GM12878 (cell line): ENCODE measurements at regions not wholly inside any gene's neighbourhood (a gene's known extent, or its start where the extent isn't known, plus 50 kb on each side); places are given as distances from the start of the nearest gene placed in this dataset.

Source experiments
- ATAC-seq: fragments of 200-7000 bp; cut with Tn5 transposase; 3 replicates; pipeline ENCODE4 v1.9.1; 2020; ENCODE audit warnings: mild to moderate bottlenecking, moderate library complexity
- BruUV-seq: library from RNA; stranded (reverse); fragments of 400-500 nt; replicated peaks from 2 replicates; lab custom pipeline; 2021; lab: Mats Ljungman, UMichigan
- CTCF ChIA-PET: fragments of 300-600 bp; sonication (Branson Sonifier 250); formaldehyde crosslinking; extraction: SDS; loops from one replicate; lab custom pipeline; 2021; ENCODE audit warnings: inconsistent platforms; lab: Yijun Ruan, JAX
- POLR2A ChIA-PET: fragments of 350-600 bp; formaldehyde crosslinking; extraction: SDS; loops from one replicate; lab custom pipeline; 2021; ENCODE audit warnings: inconsistent platforms; lab: Charles Lee
- RAD21 ChIA-PET: fragments of 300-600 bp; sonication (Branson Sonifier 250); formaldehyde crosslinking; loops from one replicate; lab custom pipeline; 2023; ENCODE audit warnings: antibody characterized with exemption; ENCODE audit not compliant: unreplicated experiment; lab: Charles Lee
- SMC1A ChIA-PET: fragments of 300-600 bp; sonication (Branson Sonifier 250); formaldehyde crosslinking; loops from one replicate; lab custom pipeline; 2023; ENCODE audit not compliant: unreplicated experiment, uncharacterized antibody; lab: Charles Lee
- DNase-seq: peaks from one replicate; pipeline ENCODE4 v3.0.0-alpha.2; 2011; ENCODE audit warnings: low read depth, low spot score
- FAIRE-seq: peaks from 3 replicates; lab custom pipeline; 2011; peaks lifted over from hg19 to GRCh38; lab: Jason Lieb, UNC
- H2AFZ ChIP-seq: 2 replicates; pipeline ENCODE4 v1.6.0; 2011; ENCODE audit warnings: low read depth, low read length, control low read depth; ENCODE audit not compliant: control insufficient read depth
- H3K27ac ChIP-seq: 2 replicates; pipeline ENCODE4 v1.5.1; 2011; ENCODE audit warnings: control low read depth; ENCODE audit not compliant: control insufficient read depth, insufficient read depth
- H3K27me3 ChIP-seq, 2 experiments: replicated peaks in 1 of 2; 2 replicates each; pipeline versions ENCODE4 v1.6.0 to v1.6.1; 2011; ENCODE audit warnings: low read length in 1 of 2; ENCODE audit not compliant: control insufficient read depth in 2 of 2, insufficient read depth in 2 of 2
- H3K36me3 ChIP-seq, 2 experiments: 2 replicates each; pipeline ENCODE4 v1.5.1; 2011; ENCODE audit warnings: low read length in 1 of 2; ENCODE audit not compliant: control insufficient read depth in 2 of 2, insufficient read depth in 2 of 2
- H3K4me1 ChIP-seq: 2 replicates; pipeline ENCODE4 v1.6.1; 2011; ENCODE audit warnings: mild to moderate bottlenecking, low read length, moderate library complexity, mixed read lengths; ENCODE audit not compliant: control insufficient read depth, insufficient read depth
- H3K4me2 ChIP-seq: 2 replicates; pipeline ENCODE4 v1.6.0; 2011; ENCODE audit warnings: control low read depth; ENCODE audit not compliant: control insufficient read depth, insufficient read depth
- H3K4me3 ChIP-seq: fragments of 200-600 bp; sonication (generic); 2 replicates; pipeline ENCODE4 v1.5.1; 2016
- H3K79me2 ChIP-seq: 2 replicates; pipeline ENCODE4 v1.6.0; 2011; ENCODE audit warnings: low read length; ENCODE audit not compliant: control insufficient read depth, insufficient read depth
- H3K9ac ChIP-seq: 2 replicates; pipeline ENCODE4 v1.8.0; 2011; ENCODE audit warnings: low read length, control low read depth, mixed read lengths; ENCODE audit not compliant: control insufficient read depth, insufficient read depth
- H3K9me3 ChIP-seq: replicated peaks from 3 replicates; pipeline ENCODE4 v1.5.1; 2011; ENCODE audit warnings: mild to moderate bottlenecking, low read length; ENCODE audit not compliant: control insufficient read depth, insufficient read depth
- H4K20me1 ChIP-seq: 2 replicates; pipeline ENCODE4 v1.6.0; 2011; ENCODE audit not compliant: control insufficient read depth, insufficient read depth
- ATF3 ChIP-seq: IDR thresholded peaks from 2 replicates; pipeline ENCODE4 v1.6.1; 2011; ENCODE audit warnings: low read depth, mild to moderate bottlenecking, low read length, moderate library complexity, borderline replicate concordance; ENCODE audit errors: extremely low read depth
- ATF7 ChIP-seq: fragments of 450-650 bp; IDR thresholded peaks from 2 replicates; pipeline ENCODE4 v1.6.1; 2016; ENCODE audit warnings: low read depth, mild to moderate bottlenecking
- BHLHE40 ChIP-seq, 2 experiments: fragments of 450-650 bp in 1 of 2; IDR thresholded peaks; 2 replicates each; pipeline ENCODE4 v1.6.1; 2011 to 2017; ENCODE audit warnings: low read depth in 2 of 2, borderline replicate concordance in 1 of 2, improper control_type of control experiment in 1 of 2, low read length in 1 of 2, mild to moderate bottlenecking in 1 of 2
- E2F4 ChIP-seq: IDR thresholded peaks from 2 replicates; pipeline ENCODE4 v1.6.1; 2012; ENCODE audit warnings: low read depth, low read length, improper control_type of control experiment
- E4F1 ChIP-seq: fragments of 450-650 bp; IDR thresholded peaks from 2 replicates; pipeline ENCODE4 v1.6.1; 2018; ENCODE audit warnings: borderline replicate concordance, mild to moderate bottlenecking; ENCODE audit not compliant: partially characterized antibody
- EZH2 ChIP-seq: IDR thresholded peaks from 2 replicates; pipeline ENCODE4 v1.6.1; 2012; ENCODE audit warnings: low read depth, mild to moderate bottlenecking, control low read depth, inconsistent platforms, low read length, borderline replicate concordance; ENCODE audit not compliant: control insufficient read depth
- FOXM1 ChIP-seq: IDR thresholded peaks from 2 replicates; pipeline ENCODE4 v1.6.1; 2012; ENCODE audit warnings: low read depth, mild to moderate bottlenecking, inconsistent platforms, low read length, moderate library complexity
- HDAC6 ChIP-seq: fragments of 200-600 bp; sonication (generic); IDR thresholded peaks from one replicate; pipeline ENCODE4 v1.8.0; 2017; ENCODE audit warnings: antibody characterized with exemption; ENCODE audit not compliant: unreplicated experiment
- MAX ChIP-seq: IDR thresholded peaks from 2 replicates; pipeline ENCODE4 v1.6.1; 2012; ENCODE audit warnings: low read depth, low read length, improper control_type of control experiment
- MEF2B ChIP-seq: fragments of 450-650 bp; IDR thresholded peaks from 2 replicates; pipeline ENCODE4 v1.6.1; 2018; ENCODE audit warnings: mild to moderate bottlenecking, moderate library complexity; ENCODE audit not compliant: partially characterized antibody, poor library complexity, severe bottlenecking
- MYB ChIP-seq: fragments of 150-350 bp; IDR thresholded peaks from 2 replicates; pipeline ENCODE4 v1.6.1; 2014; ENCODE audit warnings: mild to moderate bottlenecking, low read depth, low read length, borderline replicate concordance
- NKRF ChIP-seq: fragments of 450-650 bp; conservative IDR thresholded peaks from 2 replicates; pipeline ENCODE4 v1.6.1; 2017; ENCODE audit warnings: mild to moderate bottlenecking, moderate library complexity
- NR2C1 ChIP-seq: fragments of 450-650 bp; IDR thresholded peaks from 2 replicates; pipeline ENCODE4 v1.6.1; 2017; ENCODE audit warnings: antibody characterized with exemption, mild to moderate bottlenecking, moderate library complexity
- NRF1 ChIP-seq: conservative IDR thresholded peaks from 2 replicates; pipeline ENCODE4 v1.6.1; 2011; ENCODE audit warnings: mild to moderate bottlenecking, low read depth, low read length, improper control_type of control experiment
- PAX8 ChIP-seq: fragments of 450-650 bp; IDR thresholded peaks from 2 replicates; pipeline ENCODE4 v1.6.1; 2017; ENCODE audit warnings: mild to moderate bottlenecking, moderate library complexity
- PML ChIP-seq: IDR thresholded peaks from 2 replicates; pipeline ENCODE4 v1.6.1; 2012; ENCODE audit warnings: low read length, inconsistent platforms
- TAF1 ChIP-seq: IDR thresholded peaks from 2 replicates; pipeline ENCODE4 v1.6.1; 2011; ENCODE audit warnings: mild to moderate bottlenecking, low read depth, low read length, borderline replicate concordance
- YY1 ChIP-seq: IDR thresholded peaks from 2 replicates; pipeline ENCODE4 v1.6.1; 2011; ENCODE audit warnings: low read depth, mild to moderate bottlenecking, low read length
- ZNF24 ChIP-seq: fragments of 450-650 bp; IDR thresholded peaks from 2 replicates; pipeline ENCODE4 v1.6.1; 2017; ENCODE audit warnings: antibody characterized with exemption, mild to moderate bottlenecking
- WGBS: methylation state at CpG from one replicate; pipeline ENCODE4 v1.1.6; 2016; ENCODE audit warnings: low lambda C conversion rate; ENCODE audit not compliant: insufficient replicate concordance, insufficient coverage; ENCODE audit errors: missing lambda C conversion rate; 5-methylcytosine and 5-hydroxymethylcytosine counted together
- in situ Hi-C: fragments of 300-500 bp; cut with MboI; formaldehyde crosslinking; loops from 9 replicates; pipeline ENCODE4 v1.14.3; 2018; ENCODE audit warnings: mixed read lengths
- intact Hi-C: fragments of 100-400 bp; cut with micrococcal nuclease; formaldehyde crosslinking; loops from one replicate; pipeline ENCODE4 v1.14.2; 2022; ENCODE audit not compliant: unreplicated experiment

GRCh38 chr2:37554687-37555086 lies 116.8 kb downstream of the CDC42EP3 start:
- in situ Hi-C loops, result no loop called here
- no TSS peak for BruUV-seq
- ChIA-PET SMC1A (interaction anchor here (1.0 to 14.3 kb wide), 4 partner anchors 9 to 78 kb away, joined by 3 to 246 read pairs (median 4); no protein-coding TSS in a partner anchor), CTCF (interaction anchor here (0.7 to 1.6 kb wide), 3 partner anchors 16 to 410 kb away, joined by 3 to 4 read pairs (median 3); no protein-coding TSS in a partner anchor), POLR2A (interaction anchor here (2.3 to 9.1 kb wide), 2 partner anchors 9 to 15 kb away, joined by 9 to 74 read pairs; no protein-coding TSS in a partner anchor), RAD21 (interaction anchor here (7.8 kb wide), 1 partner anchor 67 kb away, joined by 95 read pairs; no protein-coding TSS in a partner anchor)
- peak overlapping the region; percentile 10; the same call in 1 of the 2 replicates for H2AFZ ChIP-seq
- no peaks in the 10 kb centered on the region for H3K36me3 ChIP-seq
- no peak for ATAC-seq
- no peak for FAIRE-seq
- no peak for DNase-seq
- peaks cover 62% of the 10 kb centered on the region for H3K4me1 ChIP-seq
- peaks cover 3% of the 10 kb centered on the region for H3K9me3 ChIP-seq
- no peaks in the 10 kb centered on the region for H3K27me3 ChIP-seq
- H3K4me3 ChIP-seq, result no peak overlapping the region
- intact Hi-C loops, result no loop called here
- WGBS, result 68% methylated on average over 2 of the region's 2 CpGs
- H3K4me2 ChIP-seq, result no peak overlapping the region
- no peak overlapping the region for H3K9ac ChIP-seq
- H4K20me1 ChIP-seq, result no peaks in the 10 kb centered on the region
- H3K27ac ChIP-seq, result 0 out of 2 replicates have a peak overlapping the region, but pooled peaks have one; percentile 1
- no peaks in the 10 kb centered on the region; the same call in none of the 2 replicates for H3K79me2 ChIP-seq
- TF ChIP-seq MEF2B (no peak), BHLHE40 (IDR thresholded peaks at IDR 0.05; ENCODE audit: borderline replicate concordance in 1 of 2, low read depth in 2 of 2, low read length in 1 of 2) (no peak), MAX (no peak), NKRF (no peak), ATF7 (no peak), HDAC6 (no peak), TAF1 (no peak), NR2C1 (no peak), ZNF24 (no peak), PAX8 (no peak), E4F1 (no peak), FOXM1 (no peak), EZH2 (no peak), E2F4 (no peak), ATF3 (no peak), NRF1 (no peak), PML (no peak), YY1 (no peak), MYB (no peak)
